ENCODE measurements at regions not wholly inside any gene's neighbourhood (a gene's known extent, or its start where the extent isn't known, plus 50 kb on each side); places are given as distances from the start of the nearest gene placed in this dataset.

DNA sequence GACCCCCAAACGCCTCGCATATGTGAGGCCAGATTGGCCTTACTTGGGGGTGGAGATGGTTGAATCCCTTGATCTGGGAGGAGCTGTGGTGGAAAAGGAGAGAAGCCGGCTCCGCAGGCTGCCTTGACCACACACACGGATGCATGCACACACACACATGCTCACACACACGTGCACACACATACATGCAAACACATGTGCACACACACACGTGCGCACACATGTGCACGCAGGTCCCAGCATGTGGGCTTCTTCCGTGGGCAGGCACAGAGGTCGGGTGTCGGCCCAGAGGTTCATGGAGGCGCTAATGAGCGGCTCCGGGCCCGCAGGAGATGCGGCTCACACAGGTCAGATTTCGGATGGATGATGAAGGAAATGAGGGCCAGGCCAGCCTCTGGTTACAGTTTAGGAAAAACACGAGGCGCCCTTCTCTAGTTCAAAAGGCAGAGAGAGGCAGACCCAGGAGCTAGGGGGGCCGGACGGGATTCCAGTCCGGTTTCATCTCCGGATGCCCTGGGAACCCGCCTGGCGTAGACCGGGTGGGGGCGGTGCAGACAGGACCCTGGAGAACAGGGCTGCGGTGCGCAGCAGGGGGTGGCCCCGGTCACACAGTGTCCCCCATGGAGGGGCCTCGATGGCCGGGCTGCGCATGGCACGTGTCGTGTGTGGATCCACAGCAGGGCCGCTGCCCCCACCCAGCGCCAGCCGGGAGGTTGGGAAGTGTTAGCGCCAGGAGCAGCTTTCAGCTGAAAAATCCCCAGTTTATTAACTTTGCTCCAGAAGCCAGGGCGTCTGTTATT is 91.1 kb upstream of the ACTRT2 start:
- TF ChIP-seq, protein P1, sequence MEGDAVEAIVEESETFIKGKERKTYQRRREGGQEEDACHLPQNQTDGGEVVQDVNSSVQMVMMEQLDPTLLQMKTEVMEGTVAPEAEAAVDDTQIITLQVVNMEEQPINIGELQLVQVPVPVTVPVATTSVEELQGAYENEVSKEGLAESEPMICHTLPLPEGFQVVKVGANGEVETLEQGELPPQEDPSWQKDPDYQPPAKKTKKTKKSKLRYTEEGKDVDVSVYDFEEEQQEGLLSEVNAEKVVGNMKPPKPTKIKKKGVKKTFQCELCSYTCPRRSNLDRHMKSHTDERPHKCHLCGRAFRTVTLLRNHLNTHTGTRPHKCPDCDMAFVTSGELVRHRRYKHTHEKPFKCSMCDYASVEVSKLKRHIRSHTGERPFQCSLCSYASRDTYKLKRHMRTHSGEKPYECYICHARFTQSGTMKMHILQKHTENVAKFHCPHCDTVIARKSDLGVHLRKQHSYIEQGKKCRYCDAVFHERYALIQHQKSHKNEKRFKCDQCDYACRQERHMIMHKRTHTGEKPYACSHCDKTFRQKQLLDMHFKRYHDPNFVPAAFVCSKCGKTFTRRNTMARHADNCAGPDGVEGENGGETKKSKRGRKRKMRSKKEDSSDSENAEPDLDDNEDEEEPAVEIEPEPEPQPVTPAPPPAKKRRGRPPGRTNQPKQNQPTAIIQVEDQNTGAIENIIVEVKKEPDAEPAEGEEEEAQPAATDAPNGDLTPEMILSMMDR (IDR thresholded peaks at IDR 0.05; ENCODE audit: insufficient read depth, low read depth, low read length): no peak
- no peak for TF ChIP-seq EZH2 (IDR thresholded peaks at IDR 0.05; ENCODE audit: insufficient read depth, low read length)
